ENCODE measurements at regions not wholly inside any gene's neighbourhood (a gene's known extent, or its start where the extent isn't known, plus 50 kb on each side); places are given as distances from the start of the nearest gene placed in this dataset.

GRCh38 chr7:85749696-85750453, 563.0 kb upstream of the SEMA3D start:
- Mint-ChIP-seq H3K4me1 (ENCODE audit: low read depth, unreplicated experiment) (peaks cover 12% of the 10 kb centered on the region), H3K36me3 (ENCODE audit: insufficient read depth, unreplicated experiment) (no peaks in the 10 kb centered on the region), H3K4me3 (ENCODE audit: unreplicated experiment) (no peak overlapping the region), H3K27me3 (ENCODE audit: insufficient read depth, unreplicated experiment) (no peaks in the 10 kb centered on the region), H3K27ac (ENCODE audit: unreplicated experiment) (no peak overlapping the region), H3K9me3 (ENCODE audit: unreplicated experiment) (peaks cover 38% of the 10 kb centered on the region)
- H3K4me1 ChIP-seq: no peaks in the 10 kb centered on the region; the same call in 1 of the 2 replicates
- BruUV-seq (replicated peaks): no TSS peak
- DNase-seq: no peak
- H3K36me3 ChIP-seq (ENCODE audit: control insufficient read depth, insufficient read depth, low read length): no peaks in the 10 kb centered on the region
- H3K4me3 ChIP-seq (ENCODE audit: low read depth, low read length): no peak overlapping the region
- intact Hi-C loops (cut with micrococcal nuclease; ENCODE audit: unreplicated experiment): loop anchor here (5.0 kb wide), 1 partner anchor 708 kb away; no protein-coding TSS in a partner anchor
- ChIA-PET POLR2A (no interaction called here), CTCF (no interaction called here)
- H3K27me3 ChIP-seq (replicated peaks; ENCODE audit: control insufficient read depth, insufficient read depth, low read length): no peaks in the 10 kb centered on the region
- TF ChIP-seq CTCF (IDR thresholded peaks at IDR 0.05; ENCODE audit: insufficient read depth in 1 of 2, low read depth in 1 of 2, low read length in 1 of 2, severe bottlenecking in 1 of 2, unreplicated experiment in 1 of 2): no peak
- peaks cover 14% of the 10 kb centered on the region for H3K9me3 ChIP-seq

- no peaks in the 10 kb centered on the region for H3K27me3 Mint-ChIP-seq (ENCODE audit: insufficient read depth, unreplicated experiment)
- Histone ChIP-seq H3K9me3 (peaks cover 16% of the 10 kb centered on the region), H3K4me3 (ENCODE audit: low read depth, low read length) (no peak overlapping the region), H3K36me3 (ENCODE audit: control insufficient read depth, insufficient read depth, low read length) (no peaks in the 10 kb centered on the region), H3K4me1 (no peaks in the 10 kb centered on the region; the same call in 1 of the 2 replicates), H3K27me3 (replicated peaks; ENCODE audit: control insufficient read depth, insufficient read depth, low read length) (no peaks in the 10 kb centered on the region)
- H3K9me3 Mint-ChIP-seq (ENCODE audit: unreplicated experiment): peaks cover 38% of the 10 kb centered on the region
- CTCF ChIA-PET: no interaction called here
- H3K4me1 Mint-ChIP-seq (ENCODE audit: low read depth, unreplicated experiment): peaks cover 12% of the 10 kb centered on the region
- H3K4me3 Mint-ChIP-seq (ENCODE audit: unreplicated experiment): no peak overlapping the region
- POLR2A ChIA-PET: no interaction called here
- DNase-seq: no peak
- no peak overlapping the region for H3K27ac Mint-ChIP-seq (ENCODE audit: unreplicated experiment)
- TF ChIP-seq CTCF (IDR thresholded peaks at IDR 0.05; ENCODE audit: insufficient read depth in 1 of 2, low read depth in 1 of 2, low read length in 1 of 2, severe bottlenecking in 1 of 2, unreplicated experiment in 1 of 2): no peak
- intact Hi-C loops (cut with micrococcal nuclease; ENCODE audit: unreplicated experiment): loop anchor here (5.0 kb wide), 1 partner anchor 707 kb away; no protein-coding TSS in a partner anchor
- no TSS peak for BruUV-seq (replicated peaks)
- H3K36me3 Mint-ChIP-seq (ENCODE audit: insufficient read depth, unreplicated experiment): no peaks in the 10 kb centered on the region
These were observed 562.0 kb upstream of the SEMA3D start for GRCh38 chr7:85748861-85749260.

- ChIA-PET CTCF (no interaction called here), POLR2A (no interaction called here)
- intact Hi-C loops (cut with micrococcal nuclease; ENCODE audit: unreplicated experiment): no loop called here
- Mint-ChIP-seq H3K27me3 (ENCODE audit: insufficient read depth, unreplicated experiment) (no peaks in the 10 kb centered on the region), H3K9me3 (ENCODE audit: unreplicated experiment) (peaks cover 51% of the 10 kb centered on the region), H3K4me3 (ENCODE audit: unreplicated experiment) (no peak overlapping the region), H3K36me3 (ENCODE audit: insufficient read depth, unreplicated experiment) (peaks cover 5% of the 10 kb centered on the region), H3K4me1 (ENCODE audit: low read depth, unreplicated experiment) (peaks cover 15% of the 10 kb centered on the region), H3K27ac (ENCODE audit: unreplicated experiment) (no peak overlapping the region)
- no peak for TF ChIP-seq CTCF (IDR thresholded peaks at IDR 0.05; ENCODE audit: insufficient read depth in 1 of 2, low read depth in 1 of 2, low read length in 1 of 2, severe bottlenecking in 1 of 2, unreplicated experiment in 1 of 2)
- no TSS peak for BruUV-seq (replicated peaks)
- Histone ChIP-seq H3K9me3 (peaks cover 11% of the 10 kb centered on the region; the same call in 1 of the 2 replicates), H3K27me3 (replicated peaks; ENCODE audit: control insufficient read depth, insufficient read depth, low read length) (no peaks in the 10 kb centered on the region), H3K4me1 (peaks cover 19% of the 10 kb centered on the region), H3K36me3 (ENCODE audit: control insufficient read depth, insufficient read depth, low read length) (no peaks in the 10 kb centered on the region), H3K4me3 (ENCODE audit: low read depth, low read length) (no peak overlapping the region)
- no peak for DNase-seq
These were observed 550.6 kb upstream of the SEMA3D start for GRCh38 chr7:85737426-85737825.

Data from Caco-2 (cell line).